ENCODE measurements at regions not wholly inside any gene's neighbourhood (a gene's known extent, or its start where the extent isn't known, plus 50 kb on each side); places are given as distances from the start of the nearest gene placed in this dataset.

DNA sequence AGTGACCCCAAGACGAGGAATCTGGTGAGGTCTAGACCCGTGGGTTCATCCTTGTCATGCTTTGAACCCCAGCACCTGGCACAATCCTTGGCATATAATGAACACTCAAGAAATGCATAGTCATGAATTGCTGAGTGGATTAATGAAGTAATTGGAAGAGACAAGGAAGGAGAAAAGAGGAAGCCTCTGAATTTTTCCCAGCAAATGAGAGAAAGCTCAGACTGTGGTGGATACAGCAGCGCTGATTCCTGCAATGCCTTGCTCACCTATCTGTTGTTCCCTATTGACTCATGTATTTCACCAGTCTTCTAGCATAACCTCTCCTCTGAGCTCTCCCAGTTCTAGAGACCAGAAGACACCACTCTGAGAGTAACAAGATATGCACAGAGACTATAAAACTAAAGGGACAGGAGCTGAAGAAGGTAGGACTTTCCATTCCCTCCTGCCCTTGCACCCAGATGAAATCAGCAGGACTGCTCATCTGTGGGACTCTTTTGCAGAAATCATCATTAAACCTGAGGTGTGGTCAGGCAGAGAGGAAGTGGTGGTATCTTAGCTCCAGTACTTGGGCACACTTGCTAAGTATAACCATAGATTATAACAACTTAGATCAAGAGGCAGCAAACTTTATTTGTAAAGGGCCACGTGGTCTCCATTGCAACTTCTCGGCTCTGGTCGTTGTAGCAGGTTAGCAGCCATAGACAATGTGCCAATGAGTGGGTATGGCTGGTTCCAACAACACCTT is 102.8 kb downstream of the MAF start:
- no peak for DNase-seq
- no peaks in the 10 kb centered on the region for H3K27me3 ChIP-seq (ENCODE audit: insufficient read depth, low read length)
- no peak overlapping the region for H4K8ac ChIP-seq (ENCODE audit: low read depth, low read length)
- H3K23ac ChIP-seq (ENCODE audit: low read length): no peak overlapping the region
- no peak overlapping the region for H2BK120ac ChIP-seq (ENCODE audit: insufficient read depth, low read length, poor library complexity)
- H3K4me1 ChIP-seq (ENCODE audit: control insufficient read depth in 1 of 2, insufficient read depth in 2 of 2, low read length in 2 of 2): no peaks in the 10 kb centered on the region
- H4K12ac ChIP-seq (ENCODE audit: low read depth, low read length): no peak overlapping the region
- no peak overlapping the region for H3K18ac ChIP-seq (ENCODE audit: low read length)
- no CpG with 5 or more reads among the region's 6 CpGs for WGBS (ENCODE audit: extremely low coverage, insufficient coverage, insufficient read length)
- H2AK5ac ChIP-seq (ENCODE audit: low read length): no peak overlapping the region
- no peak overlapping the region for H3K4me2 ChIP-seq (ENCODE audit: low read length)
- no peaks in the 10 kb centered on the region for H3K79me1 ChIP-seq (ENCODE audit: low read length)
- no peak overlapping the region for H2BK5ac ChIP-seq (ENCODE audit: low read depth, low read length, poor library complexity)
- H3K9me3 ChIP-seq (ENCODE audit: insufficient read depth, low read depth, low read length): no peaks in the 10 kb centered on the region
- no peak overlapping the region for H3K14ac ChIP-seq (ENCODE audit: low read length)
- no peak overlapping the region for H2AFZ ChIP-seq (ENCODE audit: insufficient read depth, low read length, poor library complexity)
- no peak overlapping the region for H3K4ac ChIP-seq (ENCODE audit: low read depth, low read length)
- H4K91ac ChIP-seq (ENCODE audit: low read depth, low read length): no peak overlapping the region
- H3K27ac ChIP-seq (ENCODE audit: low read depth, low read length): no peak overlapping the region
- H3K36me3 ChIP-seq (ENCODE audit: control insufficient read depth in 1 of 2, insufficient read depth in 2 of 2, low read length in 2 of 2): no peaks in the 10 kb centered on the region
- H2BK12ac ChIP-seq (ENCODE audit: low read length): no peak overlapping the region
- H3K4me3 ChIP-seq (ENCODE audit: low read depth, low read length): no peak overlapping the region
- H3K9ac ChIP-seq (ENCODE audit: low read length): no peak overlapping the region
- H3K79me2 ChIP-seq (ENCODE audit: control insufficient read depth, insufficient read depth, low read length, poor library complexity): no peaks in the 10 kb centered on the region

DNA sequence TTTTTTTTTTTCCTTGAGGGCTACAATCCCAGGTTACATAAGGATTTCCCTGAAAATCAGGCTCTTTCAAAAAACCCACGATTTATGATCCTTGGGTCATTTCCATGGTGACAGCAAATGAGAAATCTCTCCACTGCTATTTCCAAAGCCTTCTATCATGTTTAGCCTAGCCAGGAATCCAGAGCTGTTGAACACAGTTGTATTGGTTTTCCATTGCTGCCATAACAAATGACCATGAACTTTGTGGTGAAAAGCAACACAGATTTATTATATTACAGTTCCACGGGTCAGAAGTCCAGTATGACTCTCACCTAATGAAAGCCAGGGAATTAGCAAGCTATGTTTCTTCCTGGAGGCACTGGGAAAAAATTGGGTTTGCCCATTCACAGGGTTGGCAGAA is 106.6 kb downstream of the MAF start:
- Histone ChIP-seq H2BK120ac (ENCODE audit: insufficient read depth, low read length, poor library complexity) (no peak overlapping the region), H3K4me2 (ENCODE audit: low read length) (no peak overlapping the region), H3K4ac (ENCODE audit: low read depth, low read length) (no peak overlapping the region), H2AK5ac (ENCODE audit: low read length) (no peak overlapping the region), H3K4me1 (ENCODE audit: control insufficient read depth in 1 of 2, insufficient read depth in 2 of 2, low read length in 2 of 2) (no peaks in the 10 kb centered on the region), H3K36me3 (ENCODE audit: control insufficient read depth in 1 of 2, insufficient read depth in 2 of 2, low read length in 2 of 2) (no peaks in the 10 kb centered on the region), H3K23ac (ENCODE audit: low read length) (no peak overlapping the region), H4K91ac (ENCODE audit: low read depth, low read length) (no peak overlapping the region), H3K18ac (ENCODE audit: low read length) (no peak overlapping the region), H3K79me1 (ENCODE audit: low read length) (no peaks in the 10 kb centered on the region), H3K14ac (ENCODE audit: low read length) (no peak overlapping the region), H3K27ac (ENCODE audit: low read depth, low read length) (no peak overlapping the region), H2BK5ac (ENCODE audit: low read depth, low read length, poor library complexity) (no peak overlapping the region), H4K12ac (ENCODE audit: low read depth, low read length) (no peak overlapping the region), H3K4me3 (ENCODE audit: low read depth, low read length) (no peak overlapping the region), H2BK12ac (ENCODE audit: low read length) (no peak overlapping the region), H2AFZ (ENCODE audit: insufficient read depth, low read length, poor library complexity) (no peak overlapping the region), H3K27me3 (ENCODE audit: insufficient read depth, low read length) (no peaks in the 10 kb centered on the region), H4K8ac (ENCODE audit: low read depth, low read length) (no peak overlapping the region), H3K9ac (ENCODE audit: low read length) (no peak overlapping the region), H3K9me3 (ENCODE audit: insufficient read depth, low read depth, low read length) (no peaks in the 10 kb centered on the region), H3K79me2 (ENCODE audit: control insufficient read depth, insufficient read depth, low read length, poor library complexity) (no peaks in the 10 kb centered on the region)
- no peak for DNase-seq
- WGBS (ENCODE audit: extremely low coverage, insufficient coverage, insufficient read length): no CpG with 5 or more reads among the region's 2 CpGs

DNA sequence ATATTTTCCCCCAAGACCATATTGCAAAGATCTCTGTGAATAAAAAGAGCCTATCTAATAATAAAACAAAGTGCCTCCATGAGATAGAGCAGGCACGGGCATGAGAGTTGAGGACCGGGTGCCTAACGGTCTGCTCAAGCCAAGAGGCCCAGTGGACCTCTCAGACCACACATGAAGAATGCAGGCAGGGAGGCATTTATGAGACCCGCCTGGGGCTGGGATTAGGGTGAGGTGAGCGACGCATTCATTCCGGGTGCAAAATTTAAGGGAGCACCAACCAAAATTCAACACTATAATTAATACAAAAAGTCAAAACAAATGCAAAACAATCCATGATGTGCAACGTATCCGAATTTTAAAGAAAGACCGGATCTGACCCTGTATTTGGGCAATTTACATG is 108.5 kb downstream of the MAF start:
- H3K4me2 ChIP-seq (ENCODE audit: low read length): no peak overlapping the region
- H3K79me2 ChIP-seq (ENCODE audit: control insufficient read depth, insufficient read depth, low read length, poor library complexity): no peaks in the 10 kb centered on the region
- no CpG with 5 or more reads among the region's 10 CpGs for WGBS (ENCODE audit: extremely low coverage, insufficient coverage, insufficient read length)
- no peak overlapping the region for H2BK12ac ChIP-seq (ENCODE audit: low read length)
- no peak overlapping the region for H2AFZ ChIP-seq (ENCODE audit: insufficient read depth, low read length, poor library complexity)
- no peak overlapping the region for H3K18ac ChIP-seq (ENCODE audit: low read length)
- no peak overlapping the region for H3K4me3 ChIP-seq (ENCODE audit: low read depth, low read length)
- H3K79me1 ChIP-seq (ENCODE audit: low read length): no peaks in the 10 kb centered on the region
- H3K27ac ChIP-seq (ENCODE audit: low read depth, low read length): no peak overlapping the region
- H3K23ac ChIP-seq (ENCODE audit: low read length): no peak overlapping the region
- no peak overlapping the region for H3K9ac ChIP-seq (ENCODE audit: low read length)
- no peak overlapping the region for H2AK5ac ChIP-seq (ENCODE audit: low read length)
- no peak overlapping the region for H4K91ac ChIP-seq (ENCODE audit: low read depth, low read length)
- no peak overlapping the region for H4K12ac ChIP-seq (ENCODE audit: low read depth, low read length)
- H3K9me3 ChIP-seq (ENCODE audit: insufficient read depth, low read depth, low read length): no peaks in the 10 kb centered on the region
- H2BK120ac ChIP-seq (ENCODE audit: insufficient read depth, low read length, poor library complexity): no peak overlapping the region
- no peak overlapping the region for H3K4ac ChIP-seq (ENCODE audit: low read depth, low read length)
- no peak overlapping the region for H3K14ac ChIP-seq (ENCODE audit: low read length)
- no peak overlapping the region for H2BK5ac ChIP-seq (ENCODE audit: low read depth, low read length, poor library complexity)
- H3K4me1 ChIP-seq (ENCODE audit: control insufficient read depth in 1 of 2, insufficient read depth in 2 of 2, low read length in 2 of 2): no peaks in the 10 kb centered on the region
- no peak overlapping the region for H4K8ac ChIP-seq (ENCODE audit: low read depth, low read length)
- no peaks in the 10 kb centered on the region for H3K27me3 ChIP-seq (ENCODE audit: insufficient read depth, low read length)
- DNase-seq: no peak
- H3K36me3 ChIP-seq (ENCODE audit: control insufficient read depth in 1 of 2, insufficient read depth in 2 of 2, low read length in 2 of 2): no peaks in the 10 kb centered on the region

DNA sequence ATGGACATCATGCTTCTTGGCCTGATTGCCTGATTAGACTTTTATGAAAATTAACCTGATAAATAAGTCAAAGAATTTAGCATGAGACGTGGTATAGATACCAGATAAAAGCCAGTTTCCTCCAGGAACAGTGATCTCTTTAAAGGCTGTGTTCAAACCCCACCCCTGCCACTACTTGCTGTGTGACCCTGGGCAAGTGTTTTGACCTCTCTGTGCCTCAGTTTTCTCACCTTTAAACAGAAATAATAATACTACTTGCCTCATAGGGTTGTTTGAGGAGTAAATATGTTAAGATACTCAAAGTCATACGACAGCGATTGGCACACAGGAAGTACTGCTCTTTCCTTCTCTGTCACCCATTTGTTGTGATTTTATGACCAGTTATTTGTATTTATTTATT is 115.5 kb downstream of the MAF start:
- H2BK120ac ChIP-seq (ENCODE audit: insufficient read depth, low read length, poor library complexity): no peak overlapping the region
- no peak overlapping the region for H2BK12ac ChIP-seq (ENCODE audit: low read length)
- no peak overlapping the region for H2AFZ ChIP-seq (ENCODE audit: insufficient read depth, low read length, poor library complexity)
- H3K79me1 ChIP-seq (ENCODE audit: low read length): no peaks in the 10 kb centered on the region
- H3K27ac ChIP-seq (ENCODE audit: low read depth, low read length): no peak overlapping the region
- H4K8ac ChIP-seq (ENCODE audit: low read depth, low read length): no peak overlapping the region
- no peaks in the 10 kb centered on the region for H3K9me3 ChIP-seq (ENCODE audit: insufficient read depth, low read depth, low read length)
- H2AK5ac ChIP-seq (ENCODE audit: low read length): no peak overlapping the region
- DNase-seq: no peak
- H3K18ac ChIP-seq (ENCODE audit: low read length): no peak overlapping the region
- no peak overlapping the region for H3K4ac ChIP-seq (ENCODE audit: low read depth, low read length)
- H4K91ac ChIP-seq (ENCODE audit: low read depth, low read length): no peak overlapping the region
- no peak overlapping the region for H2BK5ac ChIP-seq (ENCODE audit: low read depth, low read length, poor library complexity)
- no peaks in the 10 kb centered on the region for H3K36me3 ChIP-seq (ENCODE audit: control insufficient read depth in 1 of 2, insufficient read depth in 2 of 2, low read length in 2 of 2)
- no peak overlapping the region for H3K4me3 ChIP-seq (ENCODE audit: low read depth, low read length)
- H3K14ac ChIP-seq (ENCODE audit: low read length): no peak overlapping the region
- H3K27me3 ChIP-seq (ENCODE audit: insufficient read depth, low read length): no peaks in the 10 kb centered on the region
- no CpG with 5 or more reads among the region's 3 CpGs for WGBS (ENCODE audit: extremely low coverage, insufficient coverage, insufficient read length)
- no peaks in the 10 kb centered on the region for H3K79me2 ChIP-seq (ENCODE audit: control insufficient read depth, insufficient read depth, low read length, poor library complexity)
- H3K4me1 ChIP-seq (ENCODE audit: control insufficient read depth in 1 of 2, insufficient read depth in 2 of 2, low read length in 2 of 2): no peaks in the 10 kb centered on the region
- no peak overlapping the region for H3K23ac ChIP-seq (ENCODE audit: low read length)
- H3K4me2 ChIP-seq (ENCODE audit: low read length): no peak overlapping the region
- no peak overlapping the region for H4K12ac ChIP-seq (ENCODE audit: low read depth, low read length)
- H3K9ac ChIP-seq (ENCODE audit: low read length): no peak overlapping the region

Measured in trophoblast cell (in vitro differentiated cells and primary cell).